MG63 (cell line): ENCODE measurements at regions not wholly inside any gene's neighbourhood (a gene's known extent, or its start where the extent isn't known, plus 50 kb on each side); places are given as distances from the start of the nearest gene placed in this dataset.

Experiments used
- DNase-seq: peaks from one replicate; pipeline ENCODE4 v3.0.0-alpha.2; 2020
- H3K27me3 ChIP-seq: fragments of 250-450 bp; sonication (Bioruptor Pico); 2 replicates; pipeline ENCODE4 v1.5.1; 2020; ENCODE audit warnings: mild to moderate bottlenecking, moderate library complexity
- H3K36me3 ChIP-seq: fragments of 250-450 bp; sonication (Bioruptor Pico); 2 replicates; pipeline ENCODE4 v1.5.1; 2020; ENCODE audit warnings: mild to moderate bottlenecking, moderate library complexity
- H3K4me3 ChIP-seq: fragments of 250-450 bp; sonication (Bioruptor Pico); 2 replicates; pipeline ENCODE4 v1.5.1; 2020; ENCODE audit warnings: mild to moderate bottlenecking, moderate library complexity
- H3K9me3 ChIP-seq: fragments of 250-450 bp; sonication (Bioruptor Pico); 2 replicates; pipeline ENCODE4 v1.5.1; 2020; ENCODE audit warnings: mild to moderate bottlenecking, moderate library complexity

GRCh38 chr10:91163869-91164474, 56.5 kb upstream of the PCGF5 start:
- no peaks in the 10 kb centered on the region; the same call in none of the 2 replicates for H3K27me3 ChIP-seq
- H3K9me3 ChIP-seq, result no peaks in the 10 kb centered on the region
- no peaks in the 10 kb centered on the region for H3K36me3 ChIP-seq
- peak overlapping the region; percentile 65 for H3K4me3 ChIP-seq
- DNase-seq, result peak; percentile 79

- Histone ChIP-seq H3K4me3 (no peak overlapping the region), H3K36me3 (no peaks in the 10 kb centered on the region), H3K9me3 (no peaks in the 10 kb centered on the region), H3K27me3 (no peaks in the 10 kb centered on the region; the same call in none of the 2 replicates)
- no peak for DNase-seq
These were observed 55.9 kb upstream of the PCGF5 start for GRCh38 chr10:91164520-91165065.

GRCh38 chr10:91167406-91167805, 53.1 kb upstream of the PCGF5 start:
- no peaks in the 10 kb centered on the region; the same call in 1 of the 2 replicates for H3K27me3 ChIP-seq
- H3K36me3 ChIP-seq, result no peaks in the 10 kb centered on the region
- H3K9me3 ChIP-seq, result no peaks in the 10 kb centered on the region
- no peak for DNase-seq
- no peak overlapping the region for H3K4me3 ChIP-seq

- H3K36me3 ChIP-seq, result no peaks in the 10 kb centered on the region
- H3K27me3 ChIP-seq, result no peaks in the 10 kb centered on the region
- no peaks in the 10 kb centered on the region for H3K9me3 ChIP-seq
- no peak overlapping the region for H3K4me3 ChIP-seq
- DNase-seq, result no peak
These were observed 50.0 kb upstream of the PCGF5 start for GRCh38 chr10:91170418-91170817.
